Breast epithelium (tissue), 3 donors: ENCODE measurements at regions not wholly inside any gene's neighbourhood (a gene's known extent, or its start where the extent isn't known, plus 50 kb on each side); places are given as distances from the start of the nearest gene placed in this dataset.

Experiments
- POLR2A ChIP-seq: fragments of 450-650 bp; IDR thresholded peaks from one replicate; pipeline ENCODE4 v1.6.1; 2016; ENCODE audit warnings: antibody characterized with exemption, mild to moderate bottlenecking, moderate library complexity
- TF ChIP-seq, protein P1 (sequence below), 3 donors: fragments of 450-650 bp; IDR thresholded peaks; one replicate each; pipeline ENCODE4 v1.5.1; 2016 to 2017; ENCODE audit warnings: antibody characterized with exemption in 3 of 3, mild to moderate bottlenecking in 3 of 3, moderate library complexity in 3 of 3

DNA sequence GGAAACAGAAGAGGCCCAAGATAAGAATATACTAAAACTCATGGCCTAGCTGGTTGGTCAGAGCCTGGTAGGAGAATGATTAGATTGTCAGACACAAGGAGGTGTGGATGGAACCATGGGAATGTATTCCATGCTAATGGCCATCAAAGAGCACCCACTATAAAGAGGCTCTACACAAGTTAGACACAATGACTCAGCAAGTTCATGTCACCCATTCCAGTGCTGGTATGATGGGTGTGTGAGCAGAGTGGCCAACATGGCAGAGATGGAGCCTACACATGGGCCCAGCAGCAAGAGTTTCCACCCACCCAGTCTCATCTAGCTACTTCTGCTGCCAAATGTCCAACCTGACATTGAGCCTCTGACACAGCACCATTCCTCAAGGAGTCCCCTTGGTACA is 97.5 kb upstream of the COG2 start:
- TF ChIP-seq, protein P1, sequence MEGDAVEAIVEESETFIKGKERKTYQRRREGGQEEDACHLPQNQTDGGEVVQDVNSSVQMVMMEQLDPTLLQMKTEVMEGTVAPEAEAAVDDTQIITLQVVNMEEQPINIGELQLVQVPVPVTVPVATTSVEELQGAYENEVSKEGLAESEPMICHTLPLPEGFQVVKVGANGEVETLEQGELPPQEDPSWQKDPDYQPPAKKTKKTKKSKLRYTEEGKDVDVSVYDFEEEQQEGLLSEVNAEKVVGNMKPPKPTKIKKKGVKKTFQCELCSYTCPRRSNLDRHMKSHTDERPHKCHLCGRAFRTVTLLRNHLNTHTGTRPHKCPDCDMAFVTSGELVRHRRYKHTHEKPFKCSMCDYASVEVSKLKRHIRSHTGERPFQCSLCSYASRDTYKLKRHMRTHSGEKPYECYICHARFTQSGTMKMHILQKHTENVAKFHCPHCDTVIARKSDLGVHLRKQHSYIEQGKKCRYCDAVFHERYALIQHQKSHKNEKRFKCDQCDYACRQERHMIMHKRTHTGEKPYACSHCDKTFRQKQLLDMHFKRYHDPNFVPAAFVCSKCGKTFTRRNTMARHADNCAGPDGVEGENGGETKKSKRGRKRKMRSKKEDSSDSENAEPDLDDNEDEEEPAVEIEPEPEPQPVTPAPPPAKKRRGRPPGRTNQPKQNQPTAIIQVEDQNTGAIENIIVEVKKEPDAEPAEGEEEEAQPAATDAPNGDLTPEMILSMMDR (IDR thresholded peaks at IDR 0.05): no peak
- no peak for TF ChIP-seq POLR2A
